Activated CD8-positive, alpha-beta memory T cell treated with anti-CD3 and anti-CD28 coated beads, Interleukin-2, amount 10 ng/mL, durations not matched to agents 7 days and 5 days (primary cell): ENCODE measurements at regions not wholly inside any gene's neighbourhood (a gene's known extent, or its start where the extent isn't known, plus 50 kb on each side); places are given as distances from the start of the nearest gene placed in this dataset.

ENCODE experiments used
- ATAC-seq: fragments of 150-1000 bp; cut with Tn5 transposase; one replicate; pipeline ENCODE4 v1.10.0; 2021; ENCODE audit warnings: moderate library complexity
- CTCF ChIA-PET: fragments of 350-600 bp; sonication (Branson Sonifier 250); formaldehyde crosslinking; loops from one replicate; lab custom pipeline; 2021; ENCODE audit warnings: antibody characterized with exemption; lab: Charles Lee
- DNase-seq: peaks from one replicate; pipeline ENCODE4 v3.0.0-alpha.2; 2020
- H3K27ac Mint-ChIP-seq: one replicate; pipeline ENCODE4 v1.8.0; 2021; ENCODE audit warnings: mild to moderate bottlenecking, mixed read lengths
- H3K27me3 Mint-ChIP-seq: one replicate; pipeline ENCODE4 v1.8.0; 2021; ENCODE audit warnings: mixed read lengths
- H3K36me3 Mint-ChIP-seq: one replicate; pipeline ENCODE4 v1.8.0; 2021; ENCODE audit warnings: mild to moderate bottlenecking, mixed read lengths
- H3K4me1 Mint-ChIP-seq: one replicate; pipeline ENCODE4 v1.8.0; 2021; ENCODE audit warnings: mixed read lengths
- H3K4me3 Mint-ChIP-seq: one replicate; pipeline ENCODE4 v1.8.0; 2021; ENCODE audit warnings: mild to moderate bottlenecking, moderate library complexity, mixed read lengths
- H3K9me3 Mint-ChIP-seq: one replicate; pipeline ENCODE4 v1.8.0; 2022; ENCODE audit warnings: low read depth, mixed read lengths

GRCh38 chr11:69396051-69396947 lies 85.2 kb upstream of the LINC01488 start:
- DNase-seq (no peak), ATAC-seq (no peak)
- H3K4me1 Mint-ChIP-seq, result peaks cover 2% of the 10 kb centered on the region
- H3K27me3 Mint-ChIP-seq, result no peaks in the 10 kb centered on the region
- no peak overlapping the region for H3K4me3 Mint-ChIP-seq
- no peaks in the 10 kb centered on the region for H3K9me3 Mint-ChIP-seq
- no peak overlapping the region for H3K27ac Mint-ChIP-seq
- CTCF ChIA-PET, result no interaction called here
- H3K36me3 Mint-ChIP-seq, result no peaks in the 10 kb centered on the region

- ATAC-seq (no peak), DNase-seq (no peak)
- CTCF ChIA-PET, result no interaction called here
- Mint-ChIP-seq H3K9me3 (no peaks in the 10 kb centered on the region), H3K4me3 (no peak overlapping the region), H3K27ac (no peak overlapping the region), H3K4me1 (peaks cover 6% of the 10 kb centered on the region), H3K27me3 (no peaks in the 10 kb centered on the region), H3K36me3 (no peaks in the 10 kb centered on the region)
Observed at GRCh38 chr11:69396948-69397307, 84.5 kb upstream of the LINC01488 start.

GRCh38 chr11:69397732-69398131 lies 83.7 kb upstream of the LINC01488 start:
- H3K9me3 Mint-ChIP-seq, result no peaks in the 10 kb centered on the region
- ATAC-seq, result no peak
- CTCF ChIA-PET, result no interaction called here

GRCh38 chr11:69398529-69399492 lies 82.7 kb upstream of the LINC01488 start:
- no peak for DNase-seq
- H3K4me3 Mint-ChIP-seq, result no peak overlapping the region
- no peak overlapping the region for H3K27ac Mint-ChIP-seq
- no peaks in the 10 kb centered on the region for H3K9me3 Mint-ChIP-seq
- H3K27me3 Mint-ChIP-seq, result peaks cover 3% of the 10 kb centered on the region
- H3K36me3 Mint-ChIP-seq, result no peaks in the 10 kb centered on the region
- CTCF ChIA-PET, result no interaction called here
- peaks cover 6% of the 10 kb centered on the region for H3K4me1 Mint-ChIP-seq
- ATAC-seq, result no peak

More at GRCh38 chr11:69397732-69398131, 83.7 kb upstream of the LINC01488 start:
- no peak for DNase-seq
- H3K36me3 Mint-ChIP-seq, result no peaks in the 10 kb centered on the region
- H3K27me3 Mint-ChIP-seq, result no peaks in the 10 kb centered on the region
- H3K27ac Mint-ChIP-seq, result no peak overlapping the region
- H3K4me1 Mint-ChIP-seq, result peaks cover 6% of the 10 kb centered on the region
- no peak overlapping the region for H3K4me3 Mint-ChIP-seq

- CTCF ChIA-PET, result no interaction called here
- Mint-ChIP-seq H3K27ac (no peak overlapping the region), H3K4me3 (no peak overlapping the region), H3K4me1 (peaks cover 6% of the 10 kb centered on the region), H3K27me3 (peaks cover 5% of the 10 kb centered on the region), H3K9me3 (no peaks in the 10 kb centered on the region), H3K36me3 (no peaks in the 10 kb centered on the region)
- DNase-seq (no peak), ATAC-seq (no peak)
Observed at GRCh38 chr11:69400140-69400539, 81.3 kb upstream of the LINC01488 start.

GRCh38 chr11:69400771-69401590 lies 80.5 kb upstream of the LINC01488 start:
- CTCF ChIA-PET, result no interaction called here
- no peaks in the 10 kb centered on the region for H3K36me3 Mint-ChIP-seq
- H3K27me3 Mint-ChIP-seq, result peaks cover 11% of the 10 kb centered on the region
- no peaks in the 10 kb centered on the region for H3K9me3 Mint-ChIP-seq
- peaks cover 6% of the 10 kb centered on the region for H3K4me1 Mint-ChIP-seq
- DNase-seq (no peak), ATAC-seq (no peak)
- no peak overlapping the region for H3K27ac Mint-ChIP-seq
- H3K4me3 Mint-ChIP-seq, result no peak overlapping the region

- peaks cover 16% of the 10 kb centered on the region for H3K27me3 Mint-ChIP-seq
- ATAC-seq (no peak), DNase-seq (no peak)
- H3K9me3 Mint-ChIP-seq, result no peaks in the 10 kb centered on the region
- H3K27ac Mint-ChIP-seq, result no peak overlapping the region
- CTCF ChIA-PET, result no interaction called here
- no peak overlapping the region for H3K4me3 Mint-ChIP-seq
- peaks cover 6% of the 10 kb centered on the region for H3K4me1 Mint-ChIP-seq
- no peaks in the 10 kb centered on the region for H3K36me3 Mint-ChIP-seq
Observed at GRCh38 chr11:69401715-69402114, 79.7 kb upstream of the LINC01488 start.

GRCh38 chr11:69402251-69402887 lies 79.1 kb upstream of the LINC01488 start:
- no peaks in the 10 kb centered on the region for H3K9me3 Mint-ChIP-seq
- H3K27me3 Mint-ChIP-seq, result peaks cover 16% of the 10 kb centered on the region
- no peak for DNase-seq
- CTCF ChIA-PET, result no interaction called here
- H3K4me3 Mint-ChIP-seq, result no peak overlapping the region
- H3K27ac Mint-ChIP-seq, result no peak overlapping the region
- peaks cover 6% of the 10 kb centered on the region for H3K4me1 Mint-ChIP-seq
- ATAC-seq, result no peak
- H3K36me3 Mint-ChIP-seq, result no peaks in the 10 kb centered on the region

- H3K4me3 Mint-ChIP-seq, result no peak overlapping the region
- no peaks in the 10 kb centered on the region for H3K36me3 Mint-ChIP-seq
- H3K9me3 Mint-ChIP-seq, result no peaks in the 10 kb centered on the region
- DNase-seq (no peak), ATAC-seq (no peak)
- H3K4me1 Mint-ChIP-seq, result peaks cover 6% of the 10 kb centered on the region
- CTCF ChIA-PET, result no interaction called here
- H3K27ac Mint-ChIP-seq, result no peak overlapping the region
- peaks cover 24% of the 10 kb centered on the region for H3K27me3 Mint-ChIP-seq
Observed at GRCh38 chr11:69403556-69404215, 77.8 kb upstream of the LINC01488 start.

- ATAC-seq (no peak), DNase-seq (no peak)
- Mint-ChIP-seq H3K9me3 (no peaks in the 10 kb centered on the region), H3K4me1 (peaks cover 11% of the 10 kb centered on the region), H3K4me3 (no peak overlapping the region), H3K27ac (no peak overlapping the region), H3K36me3 (no peaks in the 10 kb centered on the region), H3K27me3 (peaks cover 35% of the 10 kb centered on the region)
- CTCF ChIA-PET, result no interaction called here
Observed at GRCh38 chr11:69406060-69406459, 75.4 kb upstream of the LINC01488 start.

GRCh38 chr11:69409812-69410645 lies 71.4 kb upstream of the LINC01488 start:
- no peak overlapping the region for H3K27ac Mint-ChIP-seq
- no peaks in the 10 kb centered on the region for H3K36me3 Mint-ChIP-seq
- no peak for DNase-seq
- ATAC-seq, result no peak
- no peaks in the 10 kb centered on the region for H3K9me3 Mint-ChIP-seq
- CTCF ChIA-PET, result interaction anchor here (1.4 kb wide), 1 partner anchor 117 kb away, joined by 3 read pairs; no protein-coding TSS in a partner anchor
- peaks cover 8% of the 10 kb centered on the region for H3K4me1 Mint-ChIP-seq
- peaks cover 38% of the 10 kb centered on the region for H3K27me3 Mint-ChIP-seq
- no peak overlapping the region for H3K4me3 Mint-ChIP-seq
